SK-N-SH (cell line): ENCODE measurements at regions not wholly inside any gene's neighbourhood (a gene's known extent, or its start where the extent isn't known, plus 50 kb on each side); places are given as distances from the start of the nearest gene placed in this dataset.

Source experiments
- CTCF ChIA-PET: fragments of 300-600, 350-600 bp; formaldehyde crosslinking; extraction: SDS; loops from one replicate; lab custom pipeline; 2021; lab: Yijun Ruan, JAX
- POLR2A ChIA-PET: fragments of 350-600 bp; sonication (Branson Sonifier 250); formaldehyde crosslinking; extraction: SDS; loops from one replicate; lab custom pipeline; 2020; ENCODE audit warnings: antibody characterized with exemption, inconsistent platforms; lab: Yijun Ruan, JAX
- DNase-seq: peaks from one replicate; pipeline ENCODE4 v3.0.0; 2012
- H2AFZ ChIP-seq: fragments of 200-600 bp; sonication (generic); 2 replicates; pipeline ENCODE4 v1.8.1; 2016; ENCODE audit warnings: antibody characterized with exemption, mild to moderate bottlenecking, low read depth
- H3F3A ChIP-seq: fragments of 200-600 bp; sonication (generic); replicated peaks from 2 replicates; pipeline ENCODE3; 2016; ENCODE audit warnings: antibody characterized with exemption, mild to moderate bottlenecking; ENCODE audit not compliant: insufficient read depth
- H3K27ac ChIP-seq, 2 experiments: fragments of 200-500 bp in 1 of 2; fragments of 200-600 bp in 1 of 2; sonication (Bioruptor generic) in 1 of 2; sonication (generic), shearing (Covaris generic) in 1 of 2; 2 replicates each; pipeline versions ENCODE4 v1.5.1 to v1.6.1; 2014 to 2016; ENCODE audit warnings: low read depth in 2 of 2, inconsistent platforms in 1 of 2, low read length in 1 of 2, mild to moderate bottlenecking in 1 of 2, mixed read lengths in 1 of 2
- H3K27me3 ChIP-seq: fragments of 200-600 bp; sonication (generic), shearing (Covaris generic); 2 replicates; pipeline ENCODE4 v1.6.1; 2016; ENCODE audit warnings: mixed run types; ENCODE audit not compliant: insufficient read depth
- H3K36me3 ChIP-seq, 2 experiments: fragments of 200-500 bp in 1 of 2; fragments of 200-600 bp in 1 of 2; sonication (Bioruptor generic) in 1 of 2; sonication (generic) in 1 of 2; replicated peaks in 1 of 2; 2 replicates each; pipeline versions ENCODE3 to v1.5.1; 2014 to 2016; ENCODE audit warnings: low read length in 1 of 2, mild to moderate bottlenecking in 1 of 2; ENCODE audit not compliant: insufficient read depth in 2 of 2, control insufficient read depth in 1 of 2
- H3K4me1 ChIP-seq, 2 experiments: fragments of 200-500 bp in 1 of 2; fragments of 200-600 bp in 1 of 2; sonication (Bioruptor generic) in 1 of 2; sonication (generic), shearing (Covaris generic) in 1 of 2; 2 replicates each; pipeline versions ENCODE4 v1.5.1 to v1.6.1; 2014 to 2016; ENCODE audit warnings: low read depth in 1 of 2, low read length in 1 of 2, mixed run types in 1 of 2; ENCODE audit not compliant: insufficient read depth in 2 of 2, control insufficient read depth in 1 of 2
- H3K4me2 ChIP-seq: fragments of 200-600 bp; sonication (generic), shearing (Covaris generic); 2 replicates; pipeline ENCODE4 v1.6.1; 2017; ENCODE audit warnings: mixed run types
- H3K4me3 ChIP-seq, 2 experiments: fragments of 200-500 bp in 1 of 2; fragments of 200-600 bp in 1 of 2; sonication (Bioruptor generic) in 1 of 2; sonication (generic), shearing (Covaris generic) in 1 of 2; 2 replicates each; pipeline versions ENCODE4 v1.5.1 to v1.8.1; 2014 to 2016; ENCODE audit warnings: low read depth in 2 of 2, inconsistent platforms in 1 of 2, low read length in 1 of 2, mild to moderate bottlenecking in 1 of 2, mixed read lengths in 1 of 2, moderate library complexity in 1 of 2
- H3K79me2 ChIP-seq: fragments of 200-600 bp; sonication (generic); 2 replicates; pipeline ENCODE4 v1.8.1; 2017; ENCODE audit warnings: mild to moderate bottlenecking; ENCODE audit not compliant: insufficient read depth
- H3K9ac ChIP-seq: fragments of 200-600 bp; sonication (generic); 2 replicates; pipeline ENCODE4 v1.6.1; 2017; ENCODE audit warnings: mixed run types
- H3K9me2 ChIP-seq: fragments of 200-600 bp; sonication (generic); 2 replicates; pipeline ENCODE4 v1.6.1; 2017; ENCODE audit warnings: mixed run types
- H3K9me3 ChIP-seq: fragments of 200-600 bp; sonication (generic); 2 replicates; pipeline ENCODE4 v1.6.1; 2017; ENCODE audit warnings: mixed run types, mild to moderate bottlenecking, moderate library complexity
- H4K20me1 ChIP-seq: fragments of 200-600 bp; sonication (generic); 2 replicates; pipeline ENCODE4 v1.6.1; 2017; ENCODE audit warnings: mild to moderate bottlenecking, mixed run types; ENCODE audit not compliant: insufficient read depth
- ELF1 ChIP-seq: IDR thresholded peaks from 2 replicates; pipeline ENCODE4 v1.4.0; 2012
- EP300 ChIP-seq, 2 experiments: IDR thresholded peaks; 2 replicates each; pipeline versions ENCODE4 v1.4.0 to v1.6.1; 2012; ENCODE audit warnings: borderline replicate concordance in 1 of 2, low read depth in 1 of 2, low read length in 1 of 2
- EZH2phosphoT487 ChIP-seq: fragments of 200-600 bp; sonication (generic); IDR thresholded peaks from 2 replicates; pipeline ENCODE4 v1.6.1; 2017; ENCODE audit warnings: low read depth, mixed run types, mild to moderate bottlenecking, antibody characterized with exemption, moderate library complexity, borderline replicate concordance
- FOSL2 ChIP-seq: IDR thresholded peaks from 2 replicates; pipeline ENCODE4 v1.4.0; 2012; ENCODE audit warnings: low read depth, mild to moderate bottlenecking, moderate library complexity, borderline replicate concordance
- GATA2 ChIP-seq: sonication (generic); formaldehyde crosslinking; IDR thresholded peaks from 2 replicates; pipeline ENCODE4 v1.5.0; 2020; ENCODE audit warnings: mild to moderate bottlenecking, missing genetic modification reagents
- JUND ChIP-seq: IDR thresholded peaks from 2 replicates; pipeline ENCODE4 v1.4.0; 2012
- MXI1 ChIP-seq: IDR thresholded peaks from 2 replicates; pipeline ENCODE4 v1.6.1; 2012; ENCODE audit warnings: mild to moderate bottlenecking, low read depth, low read length, improper control_type of control experiment
- NFIC ChIP-seq: IDR thresholded peaks from 2 replicates; pipeline ENCODE4 v1.4.0; 2012; ENCODE audit warnings: borderline replicate concordance
- NRF1 ChIP-seq: IDR thresholded peaks from 2 replicates; pipeline ENCODE4 v1.6.1; 2012; ENCODE audit warnings: low read depth, mild to moderate bottlenecking, low read length
- POLR2AphosphoS5 ChIP-seq: IDR thresholded peaks from 2 replicates; pipeline ENCODE4 v1.6.1; 2012; ENCODE audit warnings: low read depth, low read length
- RAD21 ChIP-seq: IDR thresholded peaks from 2 replicates; pipeline ENCODE4 v1.6.1; 2012; ENCODE audit warnings: mild to moderate bottlenecking, low read length
- SIN3A ChIP-seq: IDR thresholded peaks from 2 replicates; pipeline ENCODE4 v1.6.1; 2012; ENCODE audit warnings: low read depth, mild to moderate bottlenecking, low read length, moderate library complexity, borderline replicate concordance
- TEAD4 ChIP-seq: IDR thresholded peaks from 2 replicates; pipeline ENCODE4 v1.4.0; 2012; ENCODE audit warnings: mild to moderate bottlenecking, borderline replicate concordance; ENCODE audit not compliant: insufficient read depth
- YY1 ChIP-seq: IDR thresholded peaks from 2 replicates; pipeline ENCODE4 v1.4.0; 2012; ENCODE audit warnings: low read depth, mild to moderate bottlenecking
- WGBS: methylation state at CpG from one replicate; pipeline ENCODE4 v1.1.6; 2017; ENCODE audit warnings: low lambda C conversion rate; 5-methylcytosine and 5-hydroxymethylcytosine counted together
- TF ChIP-seq, protein P1 (sequence below): fragments of 200-600 bp; sonication (generic); IDR thresholded peaks from 2 replicates; pipeline ENCODE4 v1.6.1; 2017; ENCODE audit warnings: antibody characterized with exemption, mild to moderate bottlenecking, moderate library complexity
- TF ChIP-seq, protein P2 (sequence below): IDR thresholded peaks from 2 replicates; pipeline ENCODE4; 2012
- TF ChIP-seq, protein P3 (sequence below): fragments of 150-350 bp; IDR thresholded peaks from 2 replicates; pipeline ENCODE4 v1.6.1; 2017; ENCODE audit warnings: antibody characterized with exemption, low read length, low read depth, borderline replicate concordance
- TF ChIP-seq, protein P4 (sequence below): IDR thresholded peaks from 2 replicates; pipeline ENCODE4 v1.4.0; 2012; ENCODE audit warnings: low read depth, borderline replicate concordance

DNA sequence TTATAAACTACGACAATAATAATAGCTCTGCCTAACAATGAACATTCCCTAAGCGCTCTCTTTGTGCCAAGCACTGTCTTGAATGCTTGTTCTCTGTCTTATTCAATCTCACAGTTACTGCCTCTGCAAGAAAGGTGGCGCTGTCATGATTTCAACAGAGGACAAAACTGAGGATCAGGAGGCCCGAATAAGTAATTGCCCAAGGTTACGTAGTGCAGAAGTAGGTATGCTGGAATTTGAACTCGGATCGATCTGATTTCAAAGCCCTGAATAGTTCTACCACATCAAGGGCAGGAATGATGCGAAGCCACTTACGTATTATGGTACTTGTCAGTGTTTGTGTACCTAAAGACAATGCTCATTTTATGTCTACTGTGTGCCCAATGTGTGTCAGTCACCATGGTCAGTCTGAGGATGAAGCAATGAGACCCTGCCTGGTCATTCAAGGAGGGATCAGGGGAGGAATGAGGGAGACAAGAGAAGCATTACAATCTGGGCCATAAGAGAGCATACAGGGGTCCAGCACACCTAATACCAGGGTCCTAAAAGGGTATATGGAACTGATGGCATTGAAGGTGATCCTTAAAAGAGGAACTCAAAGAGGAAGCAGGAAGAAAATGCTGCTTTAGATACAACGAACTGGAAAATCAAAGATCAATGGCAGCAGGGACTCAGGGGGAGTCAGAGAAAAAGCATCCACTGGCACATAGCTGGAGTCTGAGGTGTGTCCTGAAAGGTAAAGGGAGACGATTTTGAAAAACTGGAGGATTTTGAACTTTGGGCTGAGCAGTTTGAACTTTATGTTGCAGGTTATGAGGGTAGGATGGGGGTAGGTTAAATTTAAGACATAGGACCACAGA is 389.2 kb downstream of the PLPP3 start:
- H3K27me3 ChIP-seq, result no peaks in the 10 kb centered on the region
- no peaks in the 10 kb centered on the region for H3K9me3 ChIP-seq
- H3K9ac ChIP-seq, result no peak overlapping the region
- H3K4me1 ChIP-seq, result peaks cover 0 to 32% of the 10 kb centered on the region in 2 experiments; a peak in 2 of 4 replicates
- no peaks in the 10 kb centered on the region for H3K79me2 ChIP-seq
- no peaks in the 10 kb centered on the region for H3K36me3 ChIP-seq
- WGBS, result 85% methylated on average over 11 of the region's 11 CpGs
- TF ChIP-seq RAD21 (peak; percentile 40; the same call in 1 of the 2 replicates), SIN3A (no peak), GATA2 (no peak)
- TF ChIP-seq, protein P1, sequence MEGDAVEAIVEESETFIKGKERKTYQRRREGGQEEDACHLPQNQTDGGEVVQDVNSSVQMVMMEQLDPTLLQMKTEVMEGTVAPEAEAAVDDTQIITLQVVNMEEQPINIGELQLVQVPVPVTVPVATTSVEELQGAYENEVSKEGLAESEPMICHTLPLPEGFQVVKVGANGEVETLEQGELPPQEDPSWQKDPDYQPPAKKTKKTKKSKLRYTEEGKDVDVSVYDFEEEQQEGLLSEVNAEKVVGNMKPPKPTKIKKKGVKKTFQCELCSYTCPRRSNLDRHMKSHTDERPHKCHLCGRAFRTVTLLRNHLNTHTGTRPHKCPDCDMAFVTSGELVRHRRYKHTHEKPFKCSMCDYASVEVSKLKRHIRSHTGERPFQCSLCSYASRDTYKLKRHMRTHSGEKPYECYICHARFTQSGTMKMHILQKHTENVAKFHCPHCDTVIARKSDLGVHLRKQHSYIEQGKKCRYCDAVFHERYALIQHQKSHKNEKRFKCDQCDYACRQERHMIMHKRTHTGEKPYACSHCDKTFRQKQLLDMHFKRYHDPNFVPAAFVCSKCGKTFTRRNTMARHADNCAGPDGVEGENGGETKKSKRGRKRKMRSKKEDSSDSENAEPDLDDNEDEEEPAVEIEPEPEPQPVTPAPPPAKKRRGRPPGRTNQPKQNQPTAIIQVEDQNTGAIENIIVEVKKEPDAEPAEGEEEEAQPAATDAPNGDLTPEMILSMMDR, result peak; percentile 34; the same call in 1 of the 2 replicates
- no peak for DNase-seq
- CTCF ChIA-PET, result interaction anchor here (0.6 to 1.2 kb wide), 2 partner anchors 9 to 387 kb away, joined by 3 to 4 read pairs; no protein-coding TSS in a partner anchor
- H4K20me1 ChIP-seq, result no peaks in the 10 kb centered on the region
- H3K9me2 ChIP-seq, result no peaks in the 10 kb centered on the region
- peak overlapping the region in 1 of 2 experiments; percentile 53; a peak in 1 of 4 replicates for H3K27ac ChIP-seq
- no peak overlapping the region for H3K4me3 ChIP-seq
- H2AFZ ChIP-seq, result no peak overlapping the region
- no peak overlapping the region for H3K4me2 ChIP-seq
- POLR2A ChIA-PET, result no interaction called here
- H3F3A ChIP-seq, result no peaks in the 10 kb centered on the region

DNA sequence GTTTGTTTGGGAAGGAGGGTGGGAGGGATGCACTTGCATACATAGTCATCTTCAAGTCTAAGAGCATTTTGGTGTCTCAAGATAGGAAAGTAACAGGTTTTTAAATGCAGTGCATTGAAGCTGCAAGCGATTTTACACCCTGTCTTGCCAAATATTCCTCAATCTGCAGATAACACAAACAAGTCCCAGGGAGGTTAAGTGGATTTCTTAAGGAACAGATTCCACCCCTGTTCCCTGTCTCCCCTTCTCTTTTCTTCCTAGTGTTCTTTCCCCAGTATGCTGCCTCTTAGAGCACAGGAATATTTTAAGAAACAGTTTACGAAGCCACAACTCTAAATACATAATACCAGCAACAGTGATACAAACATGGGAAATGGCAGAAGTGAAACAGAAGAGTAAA is 389.9 kb downstream of the PLPP3 start:
- TF ChIP-seq POLR2AphosphoS5 (no peak), NFIC (no peak), EZH2phosphoT487 (no peak), JUND (no peak), NRF1 (no peak), GATA2 (no peak), ELF1 (no peak), YY1 (no peak), FOSL2 (no peak), MXI1 (no peak), EP300 (IDR thresholded peaks at IDR 0.05; ENCODE audit: borderline replicate concordance in 1 of 2, low read depth in 1 of 2, low read length in 1 of 2) (no peak), TEAD4 (no peak)
- TF ChIP-seq, protein P2, sequence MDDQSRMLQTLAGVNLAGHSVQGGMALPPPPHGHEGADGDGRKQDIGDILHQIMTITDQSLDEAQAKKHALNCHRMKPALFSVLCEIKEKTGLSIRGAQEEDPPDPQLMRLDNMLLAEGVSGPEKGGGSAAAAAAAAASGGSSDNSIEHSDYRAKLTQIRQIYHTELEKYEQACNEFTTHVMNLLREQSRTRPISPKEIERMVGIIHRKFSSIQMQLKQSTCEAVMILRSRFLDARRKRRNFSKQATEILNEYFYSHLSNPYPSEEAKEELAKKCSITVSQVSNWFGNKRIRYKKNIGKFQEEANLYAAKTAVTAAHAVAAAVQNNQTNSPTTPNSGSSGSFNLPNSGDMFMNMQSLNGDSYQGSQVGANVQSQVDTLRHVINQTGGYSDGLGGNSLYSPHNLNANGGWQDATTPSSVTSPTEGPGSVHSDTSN, result no peak
- TF ChIP-seq, protein P3, sequence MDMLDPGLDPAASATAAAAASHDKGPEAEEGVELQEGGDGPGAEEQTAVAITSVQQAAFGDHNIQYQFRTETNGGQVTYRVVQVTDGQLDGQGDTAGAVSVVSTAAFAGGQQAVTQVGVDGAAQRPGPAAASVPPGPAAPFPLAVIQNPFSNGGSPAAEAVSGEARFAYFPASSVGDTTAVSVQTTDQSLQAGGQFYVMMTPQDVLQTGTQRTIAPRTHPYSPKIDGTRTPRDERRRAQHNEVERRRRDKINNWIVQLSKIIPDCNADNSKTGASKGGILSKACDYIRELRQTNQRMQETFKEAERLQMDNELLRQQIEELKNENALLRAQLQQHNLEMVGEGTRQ, result no peak
- TF ChIP-seq, protein P4, sequence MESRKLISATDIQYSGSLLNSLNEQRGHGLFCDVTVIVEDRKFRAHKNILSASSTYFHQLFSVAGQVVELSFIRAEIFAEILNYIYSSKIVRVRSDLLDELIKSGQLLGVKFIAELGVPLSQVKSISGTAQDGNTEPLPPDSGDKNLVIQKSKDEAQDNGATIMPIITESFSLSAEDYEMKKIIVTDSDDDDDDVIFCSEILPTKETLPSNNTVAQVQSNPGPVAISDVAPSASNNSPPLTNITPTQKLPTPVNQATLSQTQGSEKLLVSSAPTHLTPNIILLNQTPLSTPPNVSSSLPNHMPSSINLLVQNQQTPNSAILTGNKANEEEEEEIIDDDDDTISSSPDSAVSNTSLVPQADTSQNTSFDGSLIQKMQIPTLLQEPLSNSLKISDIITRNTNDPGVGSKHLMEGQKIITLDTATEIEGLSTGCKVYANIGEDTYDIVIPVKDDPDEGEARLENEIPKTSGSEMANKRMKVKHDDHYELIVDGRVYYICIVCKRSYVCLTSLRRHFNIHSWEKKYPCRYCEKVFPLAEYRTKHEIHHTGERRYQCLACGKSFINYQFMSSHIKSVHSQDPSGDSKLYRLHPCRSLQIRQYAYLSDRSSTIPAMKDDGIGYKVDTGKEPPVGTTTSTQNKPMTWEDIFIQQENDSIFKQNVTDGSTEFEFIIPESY, result no peak
- Histone ChIP-seq H3K9me2 (no peaks in the 10 kb centered on the region), H3K4me3 (no peak overlapping the region), H3K27ac (peak overlapping the region in 1 of 2 experiments; percentile 53; a peak in 2 of 4 replicates), H3K4me1 (peaks cover 0 to 32% of the 10 kb centered on the region in 2 experiments; a peak in 2 of 4 replicates), H3K79me2 (no peaks in the 10 kb centered on the region), H3K9ac (no peak overlapping the region), H3K27me3 (no peaks in the 10 kb centered on the region), H2AFZ (no peak overlapping the region), H3K9me3 (no peaks in the 10 kb centered on the region), H3F3A (no peaks in the 10 kb centered on the region), H3K36me3 (no peaks in the 10 kb centered on the region), H3K4me2 (no peak overlapping the region), H4K20me1 (no peaks in the 10 kb centered on the region)
- ChIA-PET CTCF (interaction anchor here (0.6 to 1.2 kb wide), 2 partner anchors 9 to 388 kb away, joined by 3 to 4 read pairs; no protein-coding TSS in a partner anchor), POLR2A (no interaction called here)
- no peak for DNase-seq
- 79% methylated on average over 2 of the region's 2 CpGs for WGBS
